Mucosa of descending colon (tissue), 3 donors: ENCODE measurements at regions not wholly inside any gene's neighbourhood (a gene's known extent, or its start where the extent isn't known, plus 50 kb on each side); places are given as distances from the start of the nearest gene placed in this dataset.
A peak's percentile ranks its signal among the peaks of the same experiment; 100 is the strongest.

Experiments
- ATAC-seq: fragments of 200-7000 bp; cut with Tn5 transposase; one replicate; pipeline ENCODE4 v1.9.1; 2020; ENCODE audit warnings: mild to moderate bottlenecking, moderate library complexity
- DNase-seq, 3 donors: peaks; one replicate each; pipeline ENCODE4 v3.0.0-alpha.2; 2020
- H3K36me3 ChIP-seq: fragments of 200-600 bp; one replicate; pipeline ENCODE4 v1.8.0; 2021; ENCODE audit warnings: low read depth, mild to moderate bottlenecking
- H3K4me1 ChIP-seq: fragments of 200-600 bp; one replicate; pipeline ENCODE4 v1.8.0; 2021; ENCODE audit warnings: low read depth, mild to moderate bottlenecking
- H3K4me3 ChIP-seq: fragments of 200-600 bp; one replicate; pipeline ENCODE4 v1.8.0; 2021; ENCODE audit warnings: mild to moderate bottlenecking
- H3K9me3 ChIP-seq: fragments of 200-600 bp; one replicate; pipeline ENCODE4 v1.8.0; 2021; ENCODE audit warnings: mild to moderate bottlenecking
- CTCF ChIP-seq: fragments of 200-600 bp; IDR thresholded peaks from one replicate; pipeline ENCODE4 v1.8.0; 2022; ENCODE audit warnings: antibody characterized with exemption, mild to moderate bottlenecking
- intact Hi-C, 2 donors: fragments of 100-400 bp; cut with DNase I in 1 of 2; cut with micrococcal nuclease in 1 of 2; formaldehyde crosslinking; loops; one replicate each; pipeline versions ENCODE4 v1.11.0 to v1.11.1; 2022; cut with DNase I, micrococcal nuclease
- donor health status: DM: no; HTN: no; CAD: no; lungs with moderate emphysema.
- donor health status: DM: no; HTN: no; CAD: no.
- donor health status: DM: no; HTN: yes; CAD: no.

GRCh38 chr15:66832664-66833063, 130.6 kb downstream of the SMAD6 start:
- ATAC-seq (no peak), DNase-seq (no peak)
- intact Hi-C loops, result loop anchor here in 1 of 2 donors (10.0 kb wide), 1 partner anchor 48 kb away; no protein-coding TSS in a partner anchor
- TF ChIP-seq CTCF, result no peak
- H3K9me3 ChIP-seq, result no peaks in the 10 kb centered on the region
- H3K4me3 ChIP-seq, result no peak overlapping the region
- no peaks in the 10 kb centered on the region for H3K4me1 ChIP-seq
- no peaks in the 10 kb centered on the region for H3K36me3 ChIP-seq

- no peaks in the 10 kb centered on the region for H3K36me3 ChIP-seq
- intact Hi-C loops, result loop anchor here in 1 of 2 donors (10.0 kb wide), 1 partner anchor 49 kb away; no protein-coding TSS in a partner anchor
- TF ChIP-seq CTCF, result no peak
- peak; percentile 52 for ATAC-seq
- H3K4me1 ChIP-seq, result no peaks in the 10 kb centered on the region
- H3K4me3 ChIP-seq, result no peak overlapping the region
- DNase-seq, result no peak
- no peaks in the 10 kb centered on the region for H3K9me3 ChIP-seq
Measured at GRCh38 chr15:66833371-66833770, 131.3 kb downstream of the SMAD6 start.

GRCh38 chr15:66833803-66834202, 131.8 kb downstream of the SMAD6 start:
- intact Hi-C loops, result loop anchor here in 1 of 2 donors (10.0 kb wide), 1 partner anchor 49 kb away; no protein-coding TSS in a partner anchor
- Histone ChIP-seq H3K36me3 (no peaks in the 10 kb centered on the region), H3K4me3 (no peak overlapping the region), H3K9me3 (no peaks in the 10 kb centered on the region), H3K4me1 (no peaks in the 10 kb centered on the region)
- DNase-seq (no peak), ATAC-seq (no peak)
- TF ChIP-seq CTCF, result no peak

- peak; percentile 15 for ATAC-seq
- DNase-seq, result no peak
- H3K4me3 ChIP-seq, result no peak overlapping the region
- no peak for TF ChIP-seq CTCF
- H3K36me3 ChIP-seq, result no peaks in the 10 kb centered on the region
- H3K9me3 ChIP-seq, result no peaks in the 10 kb centered on the region
- no peaks in the 10 kb centered on the region for H3K4me1 ChIP-seq
- intact Hi-C loops, result loop anchor here in 1 of 2 donors (10.0 kb wide), 1 partner anchor 50 kb away; no protein-coding TSS in a partner anchor
Measured at GRCh38 chr15:66834881-66835878, 133.1 kb downstream of the SMAD6 start.

- intact Hi-C loops, result loop anchor here in 1 of 2 donors (10.0 kb wide), 1 partner anchor 52 kb away; no protein-coding TSS in a partner anchor
- DNase-seq (no peak), ATAC-seq (no peak)
- Histone ChIP-seq H3K36me3 (no peaks in the 10 kb centered on the region), H3K9me3 (no peaks in the 10 kb centered on the region), H3K4me3 (no peak overlapping the region), H3K4me1 (no peaks in the 10 kb centered on the region)
- TF ChIP-seq CTCF, result no peak
Measured at GRCh38 chr15:66836231-66837030, 134.4 kb downstream of the SMAD6 start.
